SK-N-SH (cell line): ENCODE measurements at regions not wholly inside any gene's neighbourhood (a gene's known extent, or its start where the extent isn't known, plus 50 kb on each side); places are given as distances from the start of the nearest gene placed in this dataset.

Source experiments
- CTCF ChIA-PET: fragments of 300-600, 350-600 bp; formaldehyde crosslinking; extraction: SDS; loops from one replicate; lab custom pipeline; 2021; lab: Yijun Ruan, JAX
- POLR2A ChIA-PET: fragments of 350-600 bp; sonication (Branson Sonifier 250); formaldehyde crosslinking; extraction: SDS; loops from one replicate; lab custom pipeline; 2020; ENCODE audit warnings: antibody characterized with exemption, inconsistent platforms; lab: Yijun Ruan, JAX
- DNase-seq: peaks from one replicate; pipeline ENCODE4 v3.0.0; 2012
- H2AFZ ChIP-seq: fragments of 200-600 bp; sonication (generic); 2 replicates; pipeline ENCODE4 v1.8.1; 2016; ENCODE audit warnings: antibody characterized with exemption, mild to moderate bottlenecking, low read depth
- H3F3A ChIP-seq: fragments of 200-600 bp; sonication (generic); replicated peaks from 2 replicates; pipeline ENCODE3; 2016; ENCODE audit warnings: antibody characterized with exemption, mild to moderate bottlenecking; ENCODE audit not compliant: insufficient read depth
- H3K27ac ChIP-seq, 2 experiments: fragments of 200-500 bp in 1 of 2; fragments of 200-600 bp in 1 of 2; sonication (Bioruptor generic) in 1 of 2; sonication (generic), shearing (Covaris generic) in 1 of 2; 2 replicates each; pipeline versions ENCODE4 v1.5.1 to v1.6.1; 2014 to 2016; ENCODE audit warnings: low read depth in 2 of 2, inconsistent platforms in 1 of 2, low read length in 1 of 2, mild to moderate bottlenecking in 1 of 2, mixed read lengths in 1 of 2
- H3K27me3 ChIP-seq: fragments of 200-600 bp; sonication (generic), shearing (Covaris generic); 2 replicates; pipeline ENCODE4 v1.6.1; 2016; ENCODE audit warnings: mixed run types; ENCODE audit not compliant: insufficient read depth
- H3K36me3 ChIP-seq, 2 experiments: fragments of 200-500 bp in 1 of 2; fragments of 200-600 bp in 1 of 2; sonication (Bioruptor generic) in 1 of 2; sonication (generic) in 1 of 2; replicated peaks in 1 of 2; 2 replicates each; pipeline versions ENCODE3 to v1.5.1; 2014 to 2016; ENCODE audit warnings: low read length in 1 of 2, mild to moderate bottlenecking in 1 of 2; ENCODE audit not compliant: insufficient read depth in 2 of 2, control insufficient read depth in 1 of 2
- H3K4me1 ChIP-seq, 2 experiments: fragments of 200-500 bp in 1 of 2; fragments of 200-600 bp in 1 of 2; sonication (Bioruptor generic) in 1 of 2; sonication (generic), shearing (Covaris generic) in 1 of 2; 2 replicates each; pipeline versions ENCODE4 v1.5.1 to v1.6.1; 2014 to 2016; ENCODE audit warnings: low read depth in 1 of 2, low read length in 1 of 2, mixed run types in 1 of 2; ENCODE audit not compliant: insufficient read depth in 2 of 2, control insufficient read depth in 1 of 2
- H3K4me2 ChIP-seq: fragments of 200-600 bp; sonication (generic), shearing (Covaris generic); 2 replicates; pipeline ENCODE4 v1.6.1; 2017; ENCODE audit warnings: mixed run types
- H3K4me3 ChIP-seq, 2 experiments: fragments of 200-500 bp in 1 of 2; fragments of 200-600 bp in 1 of 2; sonication (Bioruptor generic) in 1 of 2; sonication (generic), shearing (Covaris generic) in 1 of 2; 2 replicates each; pipeline versions ENCODE4 v1.5.1 to v1.8.1; 2014 to 2016; ENCODE audit warnings: low read depth in 2 of 2, inconsistent platforms in 1 of 2, low read length in 1 of 2, mild to moderate bottlenecking in 1 of 2, mixed read lengths in 1 of 2, moderate library complexity in 1 of 2
- H3K79me2 ChIP-seq: fragments of 200-600 bp; sonication (generic); 2 replicates; pipeline ENCODE4 v1.8.1; 2017; ENCODE audit warnings: mild to moderate bottlenecking; ENCODE audit not compliant: insufficient read depth
- H3K9ac ChIP-seq: fragments of 200-600 bp; sonication (generic); 2 replicates; pipeline ENCODE4 v1.6.1; 2017; ENCODE audit warnings: mixed run types
- H3K9me2 ChIP-seq: fragments of 200-600 bp; sonication (generic); 2 replicates; pipeline ENCODE4 v1.6.1; 2017; ENCODE audit warnings: mixed run types
- H3K9me3 ChIP-seq: fragments of 200-600 bp; sonication (generic); 2 replicates; pipeline ENCODE4 v1.6.1; 2017; ENCODE audit warnings: mixed run types, mild to moderate bottlenecking, moderate library complexity
- H4K20me1 ChIP-seq: fragments of 200-600 bp; sonication (generic); 2 replicates; pipeline ENCODE4 v1.6.1; 2017; ENCODE audit warnings: mild to moderate bottlenecking, mixed run types; ENCODE audit not compliant: insufficient read depth
- CHD2 ChIP-seq: fragments of 150-350 bp; IDR thresholded peaks from 2 replicates; pipeline ENCODE4 v1.6.1; 2018; ENCODE audit warnings: low read length; ENCODE audit not compliant: partially characterized antibody
- CTCF ChIP-seq: fragments of 200-600 bp; sonication (generic); IDR thresholded peaks from 2 replicates; pipeline ENCODE4 v1.6.1; 2017; ENCODE audit warnings: antibody characterized with exemption, mild to moderate bottlenecking, moderate library complexity
- ELF1 ChIP-seq: IDR thresholded peaks from 2 replicates; pipeline ENCODE4 v1.4.0; 2012
- FOXJ3 ChIP-seq: sonication (generic); formaldehyde crosslinking; IDR thresholded peaks from 2 replicates; pipeline ENCODE4 v1.5.1; 2020; ENCODE audit warnings: mild to moderate bottlenecking, missing genetic modification reagents
- FOXM1 ChIP-seq: IDR thresholded peaks from 2 replicates; pipeline ENCODE4 v1.4.0; 2012; ENCODE audit warnings: low read depth, mild to moderate bottlenecking
- GABPA ChIP-seq: IDR thresholded peaks from 2 replicates; pipeline ENCODE4 v1.4.0; 2012; ENCODE audit warnings: low read depth, mild to moderate bottlenecking
- MAX ChIP-seq: IDR thresholded peaks from 2 replicates; pipeline ENCODE4 v1.4.0; 2012; ENCODE audit warnings: low read depth
- MEF2A ChIP-seq: IDR thresholded peaks from 2 replicates; pipeline ENCODE4 v1.4.0; 2012; ENCODE audit warnings: low read depth, borderline replicate concordance
- TCF12 ChIP-seq: IDR thresholded peaks from 2 replicates; pipeline ENCODE4 v1.4.0; 2012
- TEAD4 ChIP-seq: IDR thresholded peaks from 2 replicates; pipeline ENCODE4 v1.4.0; 2012; ENCODE audit warnings: mild to moderate bottlenecking, borderline replicate concordance; ENCODE audit not compliant: insufficient read depth
- USF1 ChIP-seq: IDR thresholded peaks from 2 replicates; pipeline ENCODE4 v1.4.0; 2012; ENCODE audit warnings: low read depth, borderline replicate concordance
- YY1 ChIP-seq: IDR thresholded peaks from 2 replicates; pipeline ENCODE4 v1.4.0; 2012; ENCODE audit warnings: low read depth, mild to moderate bottlenecking
- WGBS: methylation state at CpG from one replicate; pipeline ENCODE4 v1.1.6; 2017; ENCODE audit warnings: low lambda C conversion rate; 5-methylcytosine and 5-hydroxymethylcytosine counted together

DNA sequence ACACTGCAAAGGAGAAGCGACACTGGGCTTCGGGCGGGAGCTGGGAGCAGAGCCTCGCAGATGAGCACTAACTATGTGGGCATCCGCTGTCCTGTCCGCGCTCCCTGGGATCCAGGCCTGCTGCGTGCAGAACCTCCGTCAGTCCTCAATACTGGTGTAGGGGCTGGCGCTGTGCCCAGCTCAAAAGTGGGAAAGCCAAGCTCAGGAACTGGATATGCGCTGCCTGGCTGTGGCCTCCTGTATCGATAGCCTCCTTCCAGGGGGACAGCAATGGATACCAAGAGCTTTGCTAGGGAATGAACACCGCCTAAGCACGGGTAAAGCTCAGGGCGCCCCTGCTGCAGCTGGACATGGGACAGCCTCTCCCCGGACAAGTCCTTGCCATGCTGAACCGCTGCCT lies 270.4 kb downstream of the NSG2 start:
- H3K4me2 ChIP-seq = no peak overlapping the region
- peaks cover 0 to 25% of the 10 kb centered on the region in 2 experiments; a peak in 1 of 4 replicates for H3K4me1 ChIP-seq
- no peaks in the 10 kb centered on the region for H3K36me3 ChIP-seq
- H3K9ac ChIP-seq = no peak overlapping the region
- no peak overlapping the region for H2AFZ ChIP-seq
- DNase-seq = no peak
- H3K4me3 ChIP-seq = no peak overlapping the region
- 85% methylated on average over 4 of the region's 17 CpGs for WGBS
- TF ChIP-seq FOXM1 = no peak
- no peak for TF ChIP-seq GABPA
- H3K27me3 ChIP-seq = no peaks in the 10 kb centered on the region
- H4K20me1 ChIP-seq = no peaks in the 10 kb centered on the region
- H3K79me2 ChIP-seq = no peaks in the 10 kb centered on the region
- no peak overlapping the region for H3K27ac ChIP-seq
- H3F3A ChIP-seq = no peaks in the 10 kb centered on the region
- ChIA-PET POLR2A (interaction anchor here (3.7 kb wide), 1 partner anchor 271 kb away, joined by 19 read pairs; the partner anchor contains the start of gene NSG2), CTCF (interaction anchor here (1.0 to 7.0 kb wide), 14 partner anchors 12 to 697 kb away, joined by 3 to 275 read pairs (median 5); partner anchors contain the start of gene NSG2)
- H3K9me3 ChIP-seq = no peaks in the 10 kb centered on the region
- no peaks in the 10 kb centered on the region for H3K9me2 ChIP-seq

DNA sequence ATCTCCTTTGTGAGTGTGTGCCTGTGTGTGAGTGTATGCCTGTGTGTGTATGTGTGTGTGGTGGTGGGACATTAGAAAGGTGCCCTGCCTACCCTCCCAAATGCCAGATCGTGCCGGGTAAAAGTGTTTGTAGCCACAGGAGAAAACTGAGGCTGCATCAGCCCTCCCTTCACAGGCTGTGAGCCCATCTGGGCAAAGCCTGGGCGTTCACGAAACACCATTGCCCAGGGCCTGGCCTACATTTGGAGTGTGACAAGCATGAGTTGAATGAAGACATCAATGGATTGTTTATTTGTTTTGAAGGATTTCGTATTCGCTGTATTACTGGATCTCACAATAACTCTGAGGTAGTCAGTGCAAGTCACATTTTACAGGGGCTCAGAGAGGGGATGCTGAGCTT lies 270.8 kb downstream of the NSG2 start:
- no peak for TF ChIP-seq USF1
- TF ChIP-seq TCF12 = no peak
- TF ChIP-seq GABPA = no peak
- TF ChIP-seq ELF1 = no peak
- no peak for TF ChIP-seq YY1
- no peak for TF ChIP-seq TEAD4
- no peak for TF ChIP-seq CTCF
- no peak for TF ChIP-seq MAX
- no peak for TF ChIP-seq MEF2A
- no peak for TF ChIP-seq FOXM1
- TF ChIP-seq CHD2 = no peak
- TF ChIP-seq FOXJ3 (CRISPR knock-in tag) = no peak
- Histone ChIP-seq H3K4me3 (no peak overlapping the region), H2AFZ (no peak overlapping the region), H3K79me2 (no peaks in the 10 kb centered on the region), H4K20me1 (no peaks in the 10 kb centered on the region), H3K27ac (no peak overlapping the region), H3K9me2 (no peaks in the 10 kb centered on the region), H3K36me3 (no peaks in the 10 kb centered on the region), H3F3A (no peaks in the 10 kb centered on the region), H3K9me3 (no peaks in the 10 kb centered on the region), H3K4me2 (no peak overlapping the region), H3K4me1 (peaks cover 0 to 20% of the 10 kb centered on the region in 2 experiments; a peak in 1 of 4 replicates), H3K9ac (no peak overlapping the region), H3K27me3 (no peaks in the 10 kb centered on the region; the same call in 1 of the 2 replicates)
- POLR2A ChIA-PET = interaction anchor here (1.4 to 3.7 kb wide), 2 partner anchors 264 to 271 kb away, joined by 3 to 19 read pairs; partner anchors contain the start of gene NSG2
- no peak for DNase-seq
- CTCF ChIA-PET = interaction anchor here (0.8 to 7.0 kb wide), 36 partner anchors 9 to 697 kb away, joined by 3 to 275 read pairs (median 6); partner anchors contain the start of gene NSG2
- 76% methylated on average over 6 of the region's 6 CpGs for WGBS
